Ishikawa (cell line): ENCODE measurements at regions not wholly inside any gene's neighbourhood (a gene's known extent, or its start where the extent isn't known, plus 50 kb on each side); places are given as distances from the start of the nearest gene placed in this dataset.

Source experiments
- CEBPB ChIP-seq: IDR thresholded peaks from 2 replicates; pipeline ENCODE4 v1.6.1; 2012
- CREB1 ChIP-seq: IDR thresholded peaks from 2 replicates; pipeline ENCODE4 v1.6.1; 2012; ENCODE audit warnings: low read depth
- EGR1 ChIP-seq: IDR thresholded peaks from 2 replicates; pipeline ENCODE4 v1.6.1; 2012
- EP300 ChIP-seq: IDR thresholded peaks from 2 replicates; pipeline ENCODE4 v1.6.1; 2012; ENCODE audit warnings: borderline replicate concordance
- FOXM1 ChIP-seq: IDR thresholded peaks from 2 replicates; pipeline ENCODE4 v1.6.1; 2012; ENCODE audit warnings: low read depth, borderline replicate concordance
- MAX ChIP-seq: IDR thresholded peaks from 2 replicates; pipeline ENCODE4 v1.6.1; 2012
- NFIC ChIP-seq: IDR thresholded peaks from 2 replicates; pipeline ENCODE4 v1.6.1; 2012
- RAD21 ChIP-seq: IDR thresholded peaks from 2 replicates; pipeline ENCODE4 v1.6.1; 2012; ENCODE audit warnings: low read depth
- REST ChIP-seq: IDR thresholded peaks from 2 replicates; pipeline ENCODE4 v1.6.1; 2012; ENCODE audit warnings: low read depth, mild to moderate bottlenecking
- TAF1 ChIP-seq: IDR thresholded peaks from 2 replicates; pipeline ENCODE4 v1.6.1; 2012; ENCODE audit warnings: low read depth, mild to moderate bottlenecking
- TCF12 ChIP-seq: IDR thresholded peaks from 2 replicates; pipeline ENCODE4 v1.6.1; 2012; ENCODE audit warnings: low read depth
- TEAD4 ChIP-seq: IDR thresholded peaks from 2 replicates; pipeline ENCODE4 v1.6.1; 2012
- YY1 ChIP-seq: IDR thresholded peaks from 2 replicates; pipeline ENCODE4 v1.6.1; 2012; ENCODE audit warnings: low read depth
- ZBTB7A ChIP-seq: IDR thresholded peaks from 2 replicates; pipeline ENCODE4 v1.6.1; 2012; ENCODE audit warnings: low read depth
- TF ChIP-seq, protein P1 (sequence below): IDR thresholded peaks from 2 replicates; pipeline ENCODE4 v1.6.1; 2012

GRCh38 chr1:166616206-166616605 is 223.1 kb upstream of the POGK start:
- TF ChIP-seq EP300 (no peak), CREB1 (no peak)

GRCh38 chr1:166626711-166627110 is 212.6 kb upstream of the POGK start:
- TF ChIP-seq TEAD4: no peak
- TF ChIP-seq TCF12: no peak
- no peak for TF ChIP-seq REST
- TF ChIP-seq EGR1: no peak
- no peak for TF ChIP-seq CREB1
- TF ChIP-seq YY1: no peak
- no peak for TF ChIP-seq ZBTB7A

DNA sequence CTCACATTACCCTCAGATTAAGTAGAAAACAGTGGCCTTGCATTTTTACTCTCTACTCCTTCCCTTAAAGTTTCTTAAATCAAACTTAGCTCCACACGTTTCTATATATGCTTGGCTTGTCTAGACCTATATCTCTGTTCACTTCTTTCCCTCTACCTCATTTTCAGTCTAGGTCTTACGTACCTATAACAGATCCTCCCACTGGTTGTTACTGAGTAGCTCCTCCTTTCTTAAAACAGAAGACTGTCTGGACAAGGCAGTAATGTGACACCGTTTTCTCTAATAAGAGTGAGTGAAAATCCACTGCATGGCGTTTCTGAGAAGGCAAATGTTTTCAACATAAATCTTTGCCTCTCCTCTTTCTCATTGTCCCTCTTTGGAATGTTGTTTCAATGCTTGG is 211.7 kb upstream of the POGK start:
- TF ChIP-seq, protein P1, sequence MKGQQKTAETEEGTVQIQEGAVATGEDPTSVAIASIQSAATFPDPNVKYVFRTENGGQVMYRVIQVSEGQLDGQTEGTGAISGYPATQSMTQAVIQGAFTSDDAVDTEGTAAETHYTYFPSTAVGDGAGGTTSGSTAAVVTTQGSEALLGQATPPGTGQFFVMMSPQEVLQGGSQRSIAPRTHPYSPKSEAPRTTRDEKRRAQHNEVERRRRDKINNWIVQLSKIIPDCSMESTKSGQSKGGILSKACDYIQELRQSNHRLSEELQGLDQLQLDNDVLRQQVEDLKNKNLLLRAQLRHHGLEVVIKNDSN: no peak
- no peak for TF ChIP-seq MAX
- no peak for TF ChIP-seq EP300
- TF ChIP-seq TAF1: no peak
- TF ChIP-seq TEAD4: no peak
- no peak for TF ChIP-seq REST
- no peak for TF ChIP-seq RAD21
- TF ChIP-seq YY1: no peak
- no peak for TF ChIP-seq CEBPB
- no peak for TF ChIP-seq FOXM1
- no peak for TF ChIP-seq EGR1
- TF ChIP-seq CREB1: no peak
- no peak for TF ChIP-seq NFIC
- no peak for TF ChIP-seq ZBTB7A
- no peak for TF ChIP-seq TCF12

DNA sequence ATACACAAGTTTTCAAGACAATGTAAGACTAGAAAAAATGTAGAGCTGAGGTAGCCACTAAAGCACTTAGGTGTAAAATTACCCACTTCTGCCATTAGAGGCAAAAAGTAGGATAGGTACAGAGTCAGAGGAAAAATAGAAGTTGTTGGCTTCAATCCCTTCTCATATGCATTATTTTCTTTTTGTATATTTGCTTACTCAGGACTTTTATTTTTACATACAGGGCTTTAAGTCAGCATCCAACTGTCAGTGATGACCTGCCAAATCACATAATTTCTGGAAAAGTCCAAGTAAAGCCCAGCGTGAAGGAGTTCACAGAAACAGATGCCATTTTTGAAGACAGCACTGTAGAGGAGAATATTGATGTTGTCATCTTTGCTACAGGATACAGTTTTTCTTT is 211.0 kb upstream of the POGK start:
- TF ChIP-seq MAX: no peak
- no peak for TF ChIP-seq TCF12
- no peak for TF ChIP-seq TEAD4
- TF ChIP-seq CREB1: no peak
- TF ChIP-seq EGR1: no peak
- TF ChIP-seq, protein P1: no peak
- no peak for TF ChIP-seq TAF1
- TF ChIP-seq EP300: no peak

DNA sequence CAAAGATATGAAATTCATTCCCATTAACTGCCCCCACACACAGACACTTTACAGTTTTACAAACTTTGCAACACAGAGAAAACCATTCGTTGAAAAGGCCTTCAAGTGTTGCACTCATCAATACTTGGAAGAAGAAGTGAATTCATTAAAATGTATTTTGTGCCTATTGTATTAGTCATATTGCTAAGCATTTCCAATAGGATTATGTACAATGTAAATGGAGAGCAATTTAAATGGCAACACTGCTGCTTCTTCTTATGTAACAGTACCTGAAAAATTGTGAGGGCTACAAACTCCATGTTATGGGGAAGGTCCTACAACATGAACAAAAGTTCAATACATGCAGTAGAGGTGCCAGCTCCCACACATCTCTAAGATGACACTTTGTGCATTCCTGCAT is 209.3 kb upstream of the POGK start:
- TF ChIP-seq RAD21 (no peak), ZBTB7A (no peak), EGR1 (no peak), EP300 (no peak), YY1 (no peak), TAF1 (no peak), REST (no peak), MAX (no peak), FOXM1 (no peak), TCF12 (no peak), CREB1 (no peak), NFIC (no peak), TEAD4 (no peak), CEBPB (no peak)
- TF ChIP-seq, protein P1: no peak
